ENCODE measurements at regions not wholly inside any gene's neighbourhood (a gene's known extent, or its start where the extent isn't known, plus 50 kb on each side); places are given as distances from the start of the nearest gene placed in this dataset.
"Not testable (repeated sequence)": the region's sequence is repeated elsewhere in the genome, so short reads cannot be mapped to it uniquely, and the experiment has no call there.

- no peak for DNase-seq
Measured at GRCh38 chr1:104182251-104182650, 432.6 kb downstream of the AMY1C start.

GRCh38 chr1:104189207-104189606 lies 439.5 kb downstream of the AMY1C start:
- DNase-seq = no peak

- DNase-seq = no peak
Measured at GRCh38 chr1:104190821-104191220, 441.1 kb downstream of the AMY1C start.

- no peak for DNase-seq
Measured at GRCh38 chr1:104195395-104195794, 445.7 kb downstream of the AMY1C start.

- DNase-seq = no peak
Measured at GRCh38 chr1:104196136-104196535, 446.4 kb downstream of the AMY1C start.

GRCh38 chr1:104197516-104197915 lies 447.8 kb downstream of the AMY1C start:
- no peak for DNase-seq

GRCh38 chr1:104212239-104212638 lies 462.5 kb downstream of the AMY1C start:
- no peak for DNase-seq

- not testable (repeated sequence) for DNase-seq
Measured at GRCh38 chr1:104217395-104217986, 467.8 kb downstream of the AMY1C start.

GRCh38 chr1:104229860-104230259 lies 480.2 kb downstream of the AMY1C start:
- DNase-seq = no peak

GRCh38 chr1:104231676-104232075 lies 482.0 kb downstream of the AMY1C start:
- DNase-seq = no peak

- no peak for DNase-seq
Measured at GRCh38 chr1:104235141-104235540, 485.4 kb downstream of the AMY1C start.

GRCh38 chr1:104238991-104239390 lies 489.3 kb downstream of the AMY1C start:
- DNase-seq = no peak

- DNase-seq = no peak
Measured at GRCh38 chr1:104248385-104248784, 498.7 kb downstream of the AMY1C start.

- DNase-seq = no peak
Measured at GRCh38 chr1:104259481-104259880, 509.8 kb downstream of the AMY1C start.

- DNase-seq = not testable (repeated sequence)
Measured at GRCh38 chr1:104263110-104263509, 513.4 kb downstream of the AMY1C start.

GRCh38 chr1:104264521-104264920 lies 514.8 kb downstream of the AMY1C start:
- DNase-seq = no peak

GRCh38 chr1:104265163-104265562 lies 515.5 kb downstream of the AMY1C start:
- DNase-seq = no peak

GRCh38 chr1:104266612-104267011 lies 516.9 kb downstream of the AMY1C start:
- no peak for DNase-seq

GRCh38 chr1:104288322-104288721 lies 538.6 kb downstream of the AMY1C start:
- not testable (repeated sequence) for DNase-seq

- no peak for DNase-seq
Measured at GRCh38 chr1:104291156-104291555, 541.5 kb downstream of the AMY1C start.

- DNase-seq = no peak
Measured at GRCh38 chr1:104294259-104294658, 544.6 kb downstream of the AMY1C start.

GRCh38 chr1:104295511-104295910 lies 545.8 kb downstream of the AMY1C start:
- DNase-seq = no peak

- DNase-seq = no peak
Measured at GRCh38 chr1:104309673-104310072, 560.0 kb downstream of the AMY1C start.

- no peak for DNase-seq
Measured at GRCh38 chr1:104315823-104316222, 566.1 kb downstream of the AMY1C start.

GRCh38 chr1:104322131-104322530 lies 572.4 kb downstream of the AMY1C start:
- DNase-seq = no peak

GRCh38 chr1:104329278-104329677 lies 579.6 kb downstream of the AMY1C start:
- no peak for DNase-seq
